ENCODE measurements at regions not wholly inside any gene's neighbourhood (a gene's known extent, or its start where the extent isn't known, plus 50 kb on each side); places are given as distances from the start of the nearest gene placed in this dataset.
"Not testable (repeated sequence)": the region's sequence is repeated elsewhere in the genome, so short reads cannot be mapped to it uniquely, and the experiment has no call there.

DNA sequence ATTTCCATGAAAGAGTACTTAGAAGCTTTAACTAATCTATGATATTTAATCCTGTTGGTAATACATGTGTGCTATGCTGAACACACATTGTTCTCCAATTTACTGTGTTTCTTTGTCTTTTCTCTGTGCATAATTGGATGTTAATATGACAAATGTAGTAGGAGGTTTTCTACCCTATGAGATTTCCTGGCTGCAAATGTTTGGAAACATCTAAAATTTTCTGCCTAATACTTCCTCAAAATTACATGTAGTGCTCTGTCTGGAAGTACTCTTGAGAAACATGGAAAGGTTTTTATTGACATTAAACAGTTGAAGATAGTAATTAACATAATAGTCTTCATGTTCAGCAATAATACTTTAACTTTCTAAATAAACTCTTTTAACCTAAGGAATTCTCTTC lies 213.0 kb downstream of the KITLG start:
- no peaks in the 10 kb centered on the region for H3K4me1 ChIP-seq (ENCODE audit: control insufficient read depth, insufficient read depth, low read length)
- peak overlapping the region; percentile 42 for H3K27ac ChIP-seq (ENCODE audit: low read depth, low read length)
- H3K9me3 ChIP-seq (ENCODE audit: control insufficient read depth, insufficient read depth, low read length) = no peaks in the 10 kb centered on the region
- H3K36me3 ChIP-seq (ENCODE audit: control insufficient read depth, insufficient read depth, low read length) = no peaks in the 10 kb centered on the region
- H3K4me3 ChIP-seq (ENCODE audit: low read depth, low read length) = no peak overlapping the region
- H3K9ac ChIP-seq (ENCODE audit: low read depth, low read length) = no peak overlapping the region
- H3K27me3 ChIP-seq (ENCODE audit: control insufficient read depth, insufficient read depth, low read length) = no peaks in the 10 kb centered on the region

DNA sequence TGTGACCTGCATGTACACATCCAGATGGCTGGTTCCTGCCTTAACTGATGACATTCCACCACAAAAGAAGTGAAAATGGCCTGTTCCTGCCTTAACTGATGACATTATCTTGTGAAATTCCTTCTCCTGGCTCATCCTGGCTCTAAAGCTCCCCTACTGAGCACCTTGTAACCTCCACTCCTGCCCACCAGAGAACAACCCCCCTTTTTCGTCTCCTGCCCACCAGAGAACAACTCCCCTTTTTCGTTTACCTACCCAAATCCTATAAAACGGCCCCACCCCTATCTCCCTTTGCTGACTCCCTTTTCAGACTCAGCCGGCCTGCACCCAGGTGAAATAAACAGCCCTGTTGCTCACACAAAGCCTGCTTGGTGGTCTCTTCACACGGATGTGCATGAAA lies 212.2 kb downstream of the KITLG start:
- not testable (repeated sequence) for H3K9ac ChIP-seq (ENCODE audit: low read depth, low read length); H3K9me3 ChIP-seq (ENCODE audit: control insufficient read depth, insufficient read depth, low read length); H3K27ac ChIP-seq (ENCODE audit: low read depth, low read length); H3K36me3 ChIP-seq (ENCODE audit: control insufficient read depth, insufficient read depth, low read length); H3K4me1 ChIP-seq (ENCODE audit: control insufficient read depth, insufficient read depth, low read length); H3K4me3 ChIP-seq (ENCODE audit: low read depth, low read length); H3K27me3 ChIP-seq (ENCODE audit: control insufficient read depth, insufficient read depth, low read length)

- no peaks in the 10 kb centered on the region for H3K27me3 ChIP-seq (ENCODE audit: control insufficient read depth, insufficient read depth, low read length)
- H3K36me3 ChIP-seq (ENCODE audit: control insufficient read depth, insufficient read depth, low read length) = no peaks in the 10 kb centered on the region
- no peak overlapping the region for H3K9ac ChIP-seq (ENCODE audit: low read depth, low read length)
- no peaks in the 10 kb centered on the region for H3K9me3 ChIP-seq (ENCODE audit: control insufficient read depth, insufficient read depth, low read length)
- H3K27ac ChIP-seq (ENCODE audit: low read depth, low read length) = no peak overlapping the region
- H3K4me1 ChIP-seq (ENCODE audit: control insufficient read depth, insufficient read depth, low read length) = no peaks in the 10 kb centered on the region
- no peak overlapping the region for H3K4me3 ChIP-seq (ENCODE audit: low read depth, low read length)
Observed at GRCh38 chr12:88371416-88372183, 208.7 kb downstream of the KITLG start.

GRCh38 chr12:88375306-88376305 lies 204.7 kb downstream of the KITLG start:
- H3K9ac ChIP-seq (ENCODE audit: low read depth, low read length) = no peak overlapping the region
- no peaks in the 10 kb centered on the region for H3K27me3 ChIP-seq (ENCODE audit: control insufficient read depth, insufficient read depth, low read length)
- H3K27ac ChIP-seq (ENCODE audit: low read depth, low read length) = no peak overlapping the region
- H3K9me3 ChIP-seq (ENCODE audit: control insufficient read depth, insufficient read depth, low read length) = no peaks in the 10 kb centered on the region
- H3K4me1 ChIP-seq (ENCODE audit: control insufficient read depth, insufficient read depth, low read length) = no peaks in the 10 kb centered on the region
- H3K36me3 ChIP-seq (ENCODE audit: control insufficient read depth, insufficient read depth, low read length) = no peaks in the 10 kb centered on the region
- H3K4me3 ChIP-seq (ENCODE audit: low read depth, low read length) = no peak overlapping the region

DNA sequence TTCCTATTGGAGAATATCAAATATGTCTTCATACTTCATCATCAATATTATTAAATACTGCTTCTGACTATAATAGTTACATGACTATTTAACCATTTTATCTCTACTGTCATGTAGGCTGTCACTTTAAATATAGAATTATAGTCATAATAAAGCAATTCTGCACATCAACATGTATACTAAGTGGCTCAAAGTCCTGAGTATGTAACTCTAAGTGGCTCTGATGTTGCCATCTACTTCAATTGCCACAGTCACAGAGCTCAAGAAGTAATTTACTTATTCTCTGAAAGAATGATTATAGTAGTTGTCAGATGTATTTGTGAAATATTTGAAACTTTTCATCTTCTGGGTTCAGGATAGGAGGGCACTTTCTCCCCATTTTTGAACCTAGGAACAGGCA lies 202.3 kb downstream of the KITLG start:
- no peaks in the 10 kb centered on the region for H3K36me3 ChIP-seq (ENCODE audit: control insufficient read depth, insufficient read depth, low read length)
- no peaks in the 10 kb centered on the region for H3K27me3 ChIP-seq (ENCODE audit: control insufficient read depth, insufficient read depth, low read length)
- no peaks in the 10 kb centered on the region for H3K4me1 ChIP-seq (ENCODE audit: control insufficient read depth, insufficient read depth, low read length)
- no peak overlapping the region for H3K27ac ChIP-seq (ENCODE audit: low read depth, low read length)
- no peak overlapping the region for H3K4me3 ChIP-seq (ENCODE audit: low read depth, low read length)
- no peaks in the 10 kb centered on the region for H3K9me3 ChIP-seq (ENCODE audit: control insufficient read depth, insufficient read depth, low read length)
- H3K9ac ChIP-seq (ENCODE audit: low read depth, low read length) = no peak overlapping the region

GRCh38 chr12:88381466-88381865 lies 198.8 kb downstream of the KITLG start:
- no peaks in the 10 kb centered on the region for H3K4me1 ChIP-seq (ENCODE audit: control insufficient read depth, insufficient read depth, low read length)
- H3K27ac ChIP-seq (ENCODE audit: low read depth, low read length) = no peak overlapping the region
- no peaks in the 10 kb centered on the region; the same call in 1 of the 2 replicates for H3K9me3 ChIP-seq (ENCODE audit: control insufficient read depth, insufficient read depth, low read length)
- no peaks in the 10 kb centered on the region for H3K36me3 ChIP-seq (ENCODE audit: control insufficient read depth, insufficient read depth, low read length)
- no peak overlapping the region for H3K4me3 ChIP-seq (ENCODE audit: low read depth, low read length)
- H3K9ac ChIP-seq (ENCODE audit: low read depth, low read length) = no peak overlapping the region
- no peaks in the 10 kb centered on the region for H3K27me3 ChIP-seq (ENCODE audit: control insufficient read depth, insufficient read depth, low read length)

DNA sequence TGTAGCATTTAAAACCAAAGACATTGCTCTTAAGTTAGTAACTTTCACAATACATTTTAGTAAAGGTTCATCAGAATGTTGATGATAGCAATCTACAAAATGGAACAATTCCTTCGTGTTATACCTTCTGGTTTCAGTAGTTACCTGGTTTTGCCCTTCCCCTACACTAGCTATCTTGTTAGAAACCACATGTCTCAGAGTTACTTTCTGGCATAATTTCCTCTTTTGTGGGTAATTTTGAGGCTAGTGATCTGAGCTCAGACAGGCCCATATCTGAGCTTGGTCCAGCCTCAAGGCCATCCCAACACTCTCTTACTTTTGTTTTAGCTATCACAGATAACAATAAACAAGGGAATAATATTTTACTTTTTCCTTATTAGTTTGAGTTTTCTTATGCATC lies 196.9 kb downstream of the KITLG start:
- no peaks in the 10 kb centered on the region for H3K36me3 ChIP-seq (ENCODE audit: control insufficient read depth, insufficient read depth, low read length)

GRCh38 chr12:88388566-88389540 lies 191.4 kb downstream of the KITLG start:
- Histone ChIP-seq H3K36me3 (ENCODE audit: control insufficient read depth, insufficient read depth, low read length) (no peaks in the 10 kb centered on the region), H3K27ac (ENCODE audit: low read depth, low read length) (no peak overlapping the region), H3K4me3 (ENCODE audit: low read depth, low read length) (no peak overlapping the region), H3K4me1 (ENCODE audit: control insufficient read depth, insufficient read depth, low read length) (no peaks in the 10 kb centered on the region), H3K9me3 (ENCODE audit: control insufficient read depth, insufficient read depth, low read length) (no peaks in the 10 kb centered on the region; the same call in 1 of the 2 replicates), H3K27me3 (ENCODE audit: control insufficient read depth, insufficient read depth, low read length) (no peaks in the 10 kb centered on the region), H3K9ac (ENCODE audit: low read depth, low read length) (no peak overlapping the region)

More for the DNA sequence above, 196.9 kb downstream of the KITLG start:
- no peaks in the 10 kb centered on the region for H3K27me3 ChIP-seq (ENCODE audit: control insufficient read depth, insufficient read depth, low read length)
- H3K4me1 ChIP-seq (ENCODE audit: control insufficient read depth, insufficient read depth, low read length) = no peaks in the 10 kb centered on the region
- H3K4me3 ChIP-seq (ENCODE audit: low read depth, low read length) = no peak overlapping the region
- no peak overlapping the region for H3K27ac ChIP-seq (ENCODE audit: low read depth, low read length)
- no peaks in the 10 kb centered on the region; the same call in 1 of the 2 replicates for H3K9me3 ChIP-seq (ENCODE audit: control insufficient read depth, insufficient read depth, low read length)
- H3K9ac ChIP-seq (ENCODE audit: low read depth, low read length) = no peak overlapping the region

DNA sequence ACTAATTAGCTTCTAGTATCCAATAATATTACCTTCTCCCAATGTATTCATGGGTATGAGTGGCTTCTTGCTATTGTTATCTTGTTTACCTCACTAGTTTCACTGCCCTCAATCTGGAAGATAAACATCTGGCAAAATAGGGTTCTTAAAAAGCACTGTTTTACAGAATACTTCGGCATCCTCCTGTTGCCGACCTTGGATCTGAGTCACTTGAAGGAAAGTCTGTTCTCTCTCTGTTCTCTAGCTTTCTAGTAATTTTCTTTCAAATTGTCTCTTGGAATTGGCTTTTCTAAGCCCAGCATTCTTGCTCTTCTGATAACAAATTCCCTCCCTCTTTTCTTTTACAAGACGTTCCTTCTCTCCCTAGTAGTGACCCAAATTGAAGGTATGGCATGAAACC lies 189.5 kb downstream of the KITLG start:
- Histone ChIP-seq H3K27me3 (ENCODE audit: control insufficient read depth, insufficient read depth, low read length) (no peaks in the 10 kb centered on the region), H3K4me1 (ENCODE audit: control insufficient read depth, insufficient read depth, low read length) (no peaks in the 10 kb centered on the region), H3K4me3 (ENCODE audit: low read depth, low read length) (no peak overlapping the region), H3K9me3 (ENCODE audit: control insufficient read depth, insufficient read depth, low read length) (no peaks in the 10 kb centered on the region), H3K9ac (ENCODE audit: low read depth, low read length) (no peak overlapping the region), H3K27ac (ENCODE audit: low read depth, low read length) (no peak overlapping the region), H3K36me3 (ENCODE audit: control insufficient read depth, insufficient read depth, low read length) (no peaks in the 10 kb centered on the region)

GRCh38 chr12:88391556-88391955 lies 188.7 kb downstream of the KITLG start:
- Histone ChIP-seq H3K9ac (ENCODE audit: low read depth, low read length) (no peak overlapping the region), H3K27ac (ENCODE audit: low read depth, low read length) (no peak overlapping the region), H3K4me1 (ENCODE audit: control insufficient read depth, insufficient read depth, low read length) (no peaks in the 10 kb centered on the region), H3K27me3 (ENCODE audit: control insufficient read depth, insufficient read depth, low read length) (no peaks in the 10 kb centered on the region), H3K36me3 (ENCODE audit: control insufficient read depth, insufficient read depth, low read length) (no peaks in the 10 kb centered on the region), H3K4me3 (ENCODE audit: low read depth, low read length) (no peak overlapping the region), H3K9me3 (ENCODE audit: control insufficient read depth, insufficient read depth, low read length) (no peaks in the 10 kb centered on the region)

Measured in HUES48 (cell line).